Rectal smooth muscle tissue (tissue), 1 donor: ENCODE measurements at regions not wholly inside any gene's neighbourhood (a gene's known extent, or its start where the extent isn't known, plus 50 kb on each side); places are given as distances from the start of the nearest gene placed in this dataset.
A peak's percentile ranks its signal among the peaks of the same experiment; 100 is the strongest.

Experiments used
- H3K27ac ChIP-seq: one replicate; pipeline ENCODE4 v1.7.0; 2013; ENCODE audit warnings: low read depth, low read length, inconsistent platforms
- H3K27me3 ChIP-seq: one replicate; pipeline ENCODE4 v1.7.0; 2013; ENCODE audit warnings: low read length; ENCODE audit not compliant: control insufficient read depth, insufficient read depth
- H3K36me3 ChIP-seq: one replicate; pipeline ENCODE4 v1.7.0; 2013; ENCODE audit warnings: low read length; ENCODE audit not compliant: control insufficient read depth, insufficient read depth
- H3K4me1 ChIP-seq: one replicate; pipeline ENCODE4 v1.7.0; 2013; ENCODE audit warnings: low read length; ENCODE audit not compliant: control insufficient read depth, insufficient read depth
- H3K4me3 ChIP-seq: one replicate; pipeline ENCODE4 v1.7.0; 2013; ENCODE audit warnings: low read length
- H3K9ac ChIP-seq: one replicate; pipeline ENCODE4 v1.7.0; 2013; ENCODE audit warnings: low read length

- H3K4me1 ChIP-seq, result peaks cover 4% of the 10 kb centered on the region
- H3K9ac ChIP-seq, result no peak overlapping the region
- H3K4me3 ChIP-seq, result no peak overlapping the region
- H3K36me3 ChIP-seq, result no peaks in the 10 kb centered on the region
- no peaks in the 10 kb centered on the region for H3K27me3 ChIP-seq
- no peak overlapping the region for H3K27ac ChIP-seq
These were observed 114.1 kb downstream of the SLC16A9 start for GRCh38 chr10:59595593-59595992.

GRCh38 chr10:59593768-59594167 is 115.9 kb downstream of the SLC16A9 start:
- no peak overlapping the region for H3K9ac ChIP-seq
- no peak overlapping the region for H3K4me3 ChIP-seq
- no peaks in the 10 kb centered on the region for H3K36me3 ChIP-seq
- H3K27me3 ChIP-seq, result no peaks in the 10 kb centered on the region
- no peak overlapping the region for H3K27ac ChIP-seq
- H3K4me1 ChIP-seq, result peaks cover 4% of the 10 kb centered on the region

GRCh38 chr10:59589796-59590195 is 119.9 kb downstream of the SLC16A9 start:
- Histone ChIP-seq H3K9ac (no peak overlapping the region), H3K4me1 (peaks cover 6% of the 10 kb centered on the region), H3K4me3 (no peak overlapping the region), H3K36me3 (no peaks in the 10 kb centered on the region), H3K27me3 (no peaks in the 10 kb centered on the region), H3K27ac (no peak overlapping the region)

GRCh38 chr10:59588791-59589190 is 120.9 kb downstream of the SLC16A9 start:
- no peaks in the 10 kb centered on the region for H3K27me3 ChIP-seq
- no peak overlapping the region for H3K9ac ChIP-seq
- no peak overlapping the region for H3K4me3 ChIP-seq
- H3K27ac ChIP-seq, result no peak overlapping the region
- no peaks in the 10 kb centered on the region for H3K36me3 ChIP-seq
- H3K4me1 ChIP-seq, result peaks cover 10% of the 10 kb centered on the region

GRCh38 chr10:59587756-59588140 is 121.9 kb downstream of the SLC16A9 start:
- Histone ChIP-seq H3K4me3 (no peak overlapping the region), H3K36me3 (no peaks in the 10 kb centered on the region), H3K27me3 (no peaks in the 10 kb centered on the region), H3K4me1 (peaks cover 10% of the 10 kb centered on the region), H3K27ac (no peak overlapping the region), H3K9ac (no peak overlapping the region)

- Histone ChIP-seq H3K9ac (no peak overlapping the region), H3K4me3 (no peak overlapping the region), H3K27ac (peak overlapping the region; percentile 56), H3K4me1 (peaks cover 10% of the 10 kb centered on the region), H3K27me3 (no peaks in the 10 kb centered on the region), H3K36me3 (no peaks in the 10 kb centered on the region)
These were observed 122.4 kb downstream of the SLC16A9 start for GRCh38 chr10:59587083-59587755.

GRCh38 chr10:59586407-59586891 is 123.2 kb downstream of the SLC16A9 start:
- H3K27ac ChIP-seq, result peak overlapping the region; percentile 56
- H3K4me3 ChIP-seq, result no peak overlapping the region
- H3K36me3 ChIP-seq, result no peaks in the 10 kb centered on the region
- H3K4me1 ChIP-seq, result peaks cover 10% of the 10 kb centered on the region
- no peaks in the 10 kb centered on the region for H3K27me3 ChIP-seq
- no peak overlapping the region for H3K9ac ChIP-seq

- Histone ChIP-seq H3K4me1 (peaks cover 10% of the 10 kb centered on the region), H3K4me3 (no peak overlapping the region), H3K9ac (no peak overlapping the region), H3K36me3 (no peaks in the 10 kb centered on the region), H3K27me3 (no peaks in the 10 kb centered on the region), H3K27ac (peak overlapping the region; percentile 38)
These were observed 124.5 kb downstream of the SLC16A9 start for GRCh38 chr10:59585046-59585700.

- no peak overlapping the region for H3K27ac ChIP-seq
- H3K4me3 ChIP-seq, result no peak overlapping the region
- H3K36me3 ChIP-seq, result no peaks in the 10 kb centered on the region
- H3K4me1 ChIP-seq, result peaks cover 17% of the 10 kb centered on the region
- no peaks in the 10 kb centered on the region for H3K27me3 ChIP-seq
- no peak overlapping the region for H3K9ac ChIP-seq
These were observed 126.9 kb downstream of the SLC16A9 start for GRCh38 chr10:59582780-59583179.

- Histone ChIP-seq H3K27ac (no peak overlapping the region), H3K36me3 (no peaks in the 10 kb centered on the region), H3K4me3 (no peak overlapping the region), H3K9ac (no peak overlapping the region), H3K27me3 (no peaks in the 10 kb centered on the region), H3K4me1 (peaks cover 17% of the 10 kb centered on the region)
These were observed 127.6 kb downstream of the SLC16A9 start for GRCh38 chr10:59582058-59582457.

GRCh38 chr10:59580026-59580863 is 129.4 kb downstream of the SLC16A9 start:
- H3K4me3 ChIP-seq, result no peak overlapping the region
- no peak overlapping the region for H3K27ac ChIP-seq
- no peaks in the 10 kb centered on the region for H3K27me3 ChIP-seq
- no peaks in the 10 kb centered on the region for H3K36me3 ChIP-seq
- no peak overlapping the region for H3K9ac ChIP-seq
- peaks cover 11% of the 10 kb centered on the region for H3K4me1 ChIP-seq

GRCh38 chr10:59578741-59579140 is 130.9 kb downstream of the SLC16A9 start:
- Histone ChIP-seq H3K36me3 (no peaks in the 10 kb centered on the region), H3K27ac (no peak overlapping the region), H3K9ac (no peak overlapping the region), H3K4me3 (no peak overlapping the region), H3K27me3 (no peaks in the 10 kb centered on the region), H3K4me1 (peaks cover 7% of the 10 kb centered on the region)
